ENCODE measurements at regions not wholly inside any gene's neighbourhood (a gene's known extent, or its start where the extent isn't known, plus 50 kb on each side); places are given as distances from the start of the nearest gene placed in this dataset.

DNA sequence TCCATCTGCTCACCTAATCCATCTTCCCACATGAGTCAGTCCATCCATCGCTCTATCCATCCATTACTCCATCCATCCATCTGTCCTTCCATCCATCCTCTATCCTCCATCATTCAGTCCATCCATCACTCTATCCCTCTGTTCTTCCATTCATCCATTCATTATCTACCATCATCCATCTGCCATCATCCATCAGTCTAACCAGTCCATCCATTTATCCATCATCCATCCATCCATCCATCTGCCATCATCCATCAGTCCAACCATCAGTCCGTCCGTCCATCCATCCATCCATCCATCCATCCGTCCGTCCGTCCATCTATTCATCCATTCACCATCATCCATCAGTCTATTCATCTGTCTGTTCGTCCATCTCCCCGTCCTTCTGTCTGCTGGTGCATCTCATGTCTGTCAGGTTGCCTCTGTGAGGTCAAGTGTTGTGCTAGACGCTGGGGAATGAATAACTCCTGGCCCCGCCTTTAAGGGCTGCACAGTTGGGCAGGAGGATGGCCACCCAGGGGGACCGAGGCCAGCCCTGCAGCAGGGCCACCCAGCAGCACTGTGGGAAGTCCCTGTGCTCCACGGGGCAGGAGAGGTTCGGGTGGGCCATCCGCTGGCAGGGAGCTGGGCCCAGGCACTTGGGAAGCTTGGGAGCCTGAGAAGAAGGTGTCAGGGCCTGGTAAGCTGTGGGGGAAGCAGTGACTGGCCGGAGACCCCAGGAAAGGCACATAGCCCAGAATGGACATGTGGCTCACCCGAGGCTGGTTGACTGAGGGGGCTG, 137.1 kb downstream of the CTTN start:
- TF ChIP-seq, protein P1, sequence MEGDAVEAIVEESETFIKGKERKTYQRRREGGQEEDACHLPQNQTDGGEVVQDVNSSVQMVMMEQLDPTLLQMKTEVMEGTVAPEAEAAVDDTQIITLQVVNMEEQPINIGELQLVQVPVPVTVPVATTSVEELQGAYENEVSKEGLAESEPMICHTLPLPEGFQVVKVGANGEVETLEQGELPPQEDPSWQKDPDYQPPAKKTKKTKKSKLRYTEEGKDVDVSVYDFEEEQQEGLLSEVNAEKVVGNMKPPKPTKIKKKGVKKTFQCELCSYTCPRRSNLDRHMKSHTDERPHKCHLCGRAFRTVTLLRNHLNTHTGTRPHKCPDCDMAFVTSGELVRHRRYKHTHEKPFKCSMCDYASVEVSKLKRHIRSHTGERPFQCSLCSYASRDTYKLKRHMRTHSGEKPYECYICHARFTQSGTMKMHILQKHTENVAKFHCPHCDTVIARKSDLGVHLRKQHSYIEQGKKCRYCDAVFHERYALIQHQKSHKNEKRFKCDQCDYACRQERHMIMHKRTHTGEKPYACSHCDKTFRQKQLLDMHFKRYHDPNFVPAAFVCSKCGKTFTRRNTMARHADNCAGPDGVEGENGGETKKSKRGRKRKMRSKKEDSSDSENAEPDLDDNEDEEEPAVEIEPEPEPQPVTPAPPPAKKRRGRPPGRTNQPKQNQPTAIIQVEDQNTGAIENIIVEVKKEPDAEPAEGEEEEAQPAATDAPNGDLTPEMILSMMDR (IDR thresholded peaks at IDR 0.05): no peak
- TF ChIP-seq POLR2A (IDR thresholded peaks at IDR 0.05): no peak
